ENCODE measurements at regions not wholly inside any gene's neighbourhood (a gene's known extent, or its start where the extent isn't known, plus 50 kb on each side); places are given as distances from the start of the nearest gene placed in this dataset.

- POLR2A ChIA-PET, result no interaction called here
Observed at GRCh38 chr13:34521171-34521570, 420.9 kb upstream of the NBEA start.

More at GRCh38 chr13:34521171-34521570, 420.9 kb upstream of the NBEA start:
- no peaks in the 10 kb centered on the region for H4K20me1 ChIP-seq (replicated peaks; ENCODE audit: control insufficient read depth, extremely low read depth, insufficient read depth, low read length)
- H3K9me3 ChIP-seq (replicated peaks; ENCODE audit: control insufficient read depth, insufficient read depth, low read length), result no peaks in the 10 kb centered on the region
- FAIRE-seq (no peak), DNase-seq (ENCODE audit: low read depth, low spot score) (no peak)
- intact Hi-C loops (cut with micrococcal nuclease), result no loop called here
- CTCF ChIA-PET, result no interaction called here
- TF ChIP-seq CTCF (IDR thresholded peaks at IDR 0.05; ENCODE audit: extremely low read depth in 1 of 2, insufficient read depth in 1 of 2, low read depth in 1 of 2, low read length in 2 of 2), result no peak
- no peak for TF ChIP-seq POLR2A (IDR thresholded peaks at IDR 0.05; ENCODE audit: low read depth, low read length)
- TF ChIP-seq POLR2AphosphoS5 (IDR thresholded peaks at IDR 0.05; ENCODE audit: insufficient read depth, low read depth, low read length), result no peak
- no peak for TF ChIP-seq EZH2 (IDR thresholded peaks at IDR 0.05; ENCODE audit: borderline replicate concordance, low read depth, low read length, severe bottlenecking)
- TF ChIP-seq MYC (IDR thresholded peaks at IDR 0.05; ENCODE audit: low read depth, low read length), result no peak
- TF ChIP-seq FOS (IDR thresholded peaks at IDR 0.05; ENCODE audit: borderline replicate concordance, insufficient read depth, low read length), result no peak
- TF ChIP-seq GATA2 (IDR thresholded peaks at IDR 0.05; ENCODE audit: insufficient read depth, insufficient read length, low read depth, low read length), result no peak
- TF ChIP-seq JUN (IDR thresholded peaks at IDR 0.05; ENCODE audit: borderline replicate concordance, insufficient read depth, insufficient read length, low read depth), result no peak
- no peak for TF ChIP-seq MAX (IDR thresholded peaks at IDR 0.05; ENCODE audit: insufficient read depth, insufficient read length)
- no peak overlapping the region for H3K27ac ChIP-seq (ENCODE audit: insufficient read depth, low read depth, low read length)
- dilution Hi-C loops (cut with MboI; ENCODE audit: extremely low pct_ligation_motif_present, low sequenced_read_pairs), result no loop called here
- no peaks in the 10 kb centered on the region for H3K27me3 ChIP-seq (ENCODE audit: control insufficient read depth in 2 of 2, insufficient read depth in 2 of 2, low read length in 2 of 2)
- H3K9ac ChIP-seq (replicated peaks; ENCODE audit: extremely low read depth, insufficient read depth, low read length), result no peak overlapping the region
- H3K4me3 ChIP-seq (replicated peaks in 1 of 3; ENCODE audit: insufficient read depth in 1 of 3, low read depth in 1 of 3, low read length in 3 of 3), result no peak overlapping the region
- BruUV-seq (replicated peaks), result no TSS peak
- no peaks in the 10 kb centered on the region for H3K9me1 ChIP-seq (replicated peaks; ENCODE audit: control insufficient read depth, extremely low read depth, insufficient read depth, low read length)
- no peak overlapping the region for H3K4me2 ChIP-seq (ENCODE audit: insufficient read depth, low read length)
- no peak overlapping the region for H2AFZ ChIP-seq (ENCODE audit: low read depth, low read length)
- H3K36me3 ChIP-seq (ENCODE audit: control insufficient read depth in 2 of 2, extremely low read depth in 1 of 2, insufficient read depth in 2 of 2, low read length in 2 of 2), result no peaks in the 10 kb centered on the region
- H3K79me2 ChIP-seq (ENCODE audit: control insufficient read depth, insufficient read depth, low read length), result no peaks in the 10 kb centered on the region
- no peaks in the 10 kb centered on the region for H3K4me1 ChIP-seq (ENCODE audit: control insufficient read depth, extremely low read depth, insufficient read depth, low read length)
